ENCODE measurements at regions not wholly inside any gene's neighbourhood (a gene's known extent, or its start where the extent isn't known, plus 50 kb on each side); places are given as distances from the start of the nearest gene placed in this dataset.
"Not testable (repeated sequence)": the region's sequence is repeated elsewhere in the genome, so short reads cannot be mapped to it uniquely, and the experiment has no call there.

DNA sequence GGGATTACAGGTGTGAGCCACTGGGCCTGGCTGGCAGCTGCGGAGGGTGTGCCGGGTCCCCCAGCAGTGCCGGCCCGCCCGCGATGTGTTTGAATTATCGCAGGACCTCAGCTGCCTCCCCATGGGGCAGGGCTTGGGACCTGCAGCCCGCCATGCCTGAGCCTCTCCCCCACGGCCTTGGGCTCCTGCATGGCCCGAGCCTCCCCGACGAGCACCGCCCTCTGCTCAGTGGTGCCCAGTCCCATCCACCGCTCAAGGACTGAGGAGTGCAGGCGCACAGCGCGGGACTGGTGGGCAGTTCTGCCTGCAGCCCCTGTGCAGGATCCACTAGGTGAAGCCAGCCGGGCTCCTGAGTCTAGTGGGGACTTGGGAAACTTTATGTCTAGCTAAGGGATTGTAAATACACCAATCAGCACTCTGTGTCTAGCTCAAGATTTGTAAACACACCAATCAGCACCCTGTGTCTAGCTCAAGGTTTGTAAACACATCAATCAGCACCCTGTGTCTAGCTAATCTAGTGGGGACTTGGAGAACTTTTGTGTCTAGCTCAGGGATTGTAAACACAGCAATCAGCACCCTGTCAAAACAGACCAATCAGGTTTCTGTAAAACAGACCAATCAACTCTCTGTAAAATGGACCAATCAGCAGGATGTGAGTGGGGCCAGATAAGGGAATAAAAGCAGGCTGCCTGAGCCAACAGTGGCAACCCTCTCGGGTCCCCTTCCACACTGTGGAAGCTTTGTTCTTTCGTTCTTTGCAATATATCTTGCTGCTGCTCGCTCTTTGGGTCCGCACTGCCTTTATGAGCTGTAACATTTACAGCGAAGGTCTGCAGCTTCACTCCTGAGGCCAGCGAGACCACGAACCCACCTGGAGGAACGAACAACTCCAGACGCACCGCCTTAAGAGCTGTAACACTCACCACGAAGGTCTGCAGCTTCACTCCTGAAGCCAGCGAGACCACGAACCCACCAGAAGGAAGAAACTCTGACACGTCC is 287.8 kb downstream of the ALG10 start:
- not testable (repeated sequence) for H3K27me3 ChIP-seq (ENCODE audit: control insufficient read depth in 5 of 5, insufficient read depth in 4 of 5, low read length in 5 of 5); H3K36me3 ChIP-seq (ENCODE audit: control insufficient read depth in 5 of 5, insufficient read depth in 5 of 5, low read length in 5 of 5); H3K4me1 ChIP-seq (ENCODE audit: control insufficient read depth in 5 of 5, insufficient read depth in 5 of 5, low read length in 5 of 5); H3K27ac ChIP-seq (ENCODE audit: low read depth, low read length); H3K4me3 ChIP-seq (ENCODE audit: low read depth in 1 of 5, low read length in 5 of 5); H3K9ac ChIP-seq (ENCODE audit: low read length in 5 of 5)
- peaks cover 0 to 37% (median 12%) of the 10 kb centered on the region in 5 donors for H3K9me3 ChIP-seq (ENCODE audit: control insufficient read depth in 5 of 5, low read length in 5 of 5)

DNA sequence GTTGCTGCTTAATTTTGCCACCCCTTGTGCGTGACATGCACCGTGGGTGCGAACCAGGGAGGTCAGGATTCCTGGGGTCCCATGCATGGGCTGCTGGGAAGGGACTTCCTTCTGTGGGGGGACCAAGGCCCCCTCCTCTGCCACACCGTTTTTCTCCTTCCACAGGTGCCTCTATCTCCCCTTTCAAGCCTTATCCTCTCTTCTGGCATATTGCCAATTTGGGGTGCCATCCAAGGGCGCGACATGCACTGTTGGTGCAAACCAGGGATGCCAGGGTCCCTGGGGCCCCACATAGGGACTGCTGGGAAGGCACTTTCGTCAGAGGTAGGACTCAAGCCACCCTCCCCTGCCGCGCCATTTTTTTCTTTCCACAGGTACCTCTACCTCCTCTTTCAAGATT is 289.0 kb downstream of the ALG10 start:
- Histone ChIP-seq H3K9ac (ENCODE audit: low read length in 5 of 5) (no peak overlapping the region), H3K27me3 (ENCODE audit: control insufficient read depth in 5 of 5, insufficient read depth in 4 of 5, low read length in 5 of 5) (no peaks in the 10 kb centered on the region), H3K27ac (ENCODE audit: low read depth, low read length) (no peak overlapping the region), H3K4me1 (ENCODE audit: control insufficient read depth in 5 of 5, insufficient read depth in 5 of 5, low read length in 5 of 5) (no peaks in the 10 kb centered on the region), H3K36me3 (ENCODE audit: control insufficient read depth in 5 of 5, insufficient read depth in 5 of 5, low read length in 5 of 5) (no peaks in the 10 kb centered on the region), H3K4me3 (ENCODE audit: low read depth in 1 of 5, low read length in 5 of 5) (no peak overlapping the region), H3K9me3 (ENCODE audit: control insufficient read depth in 5 of 5, low read length in 5 of 5) (peaks cover 0 to 36% (median 15%) of the 10 kb centered on the region in 5 donors)

DNA sequence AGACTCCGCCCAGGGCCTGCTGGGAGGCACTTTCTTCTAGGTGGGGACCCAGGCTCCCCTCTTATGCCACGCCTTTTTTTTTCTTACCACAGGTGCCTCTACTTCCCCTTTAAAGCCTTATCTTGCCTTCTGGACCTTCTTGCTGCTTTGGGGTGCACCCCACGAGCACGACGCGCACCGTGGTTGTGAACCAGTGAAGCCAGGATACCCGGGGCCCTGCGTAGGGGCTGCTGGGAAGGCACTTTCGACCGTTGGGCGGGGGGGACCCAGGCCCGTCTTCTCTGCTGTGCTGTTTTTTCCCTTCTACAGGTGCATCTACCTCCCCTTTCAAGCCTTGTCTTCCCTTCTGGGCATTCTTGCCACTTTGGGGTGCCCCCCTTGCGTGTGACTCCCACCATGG is 305.4 kb downstream of the ALG10 start:
- peaks cover 0 to 36% (median 26%) of the 10 kb centered on the region in 5 donors for H3K9me3 ChIP-seq (ENCODE audit: control insufficient read depth in 5 of 5, low read length in 5 of 5)
- H3K36me3 ChIP-seq (ENCODE audit: control insufficient read depth in 5 of 5, insufficient read depth in 5 of 5, low read length in 5 of 5) = no peaks in the 10 kb centered on the region
- no peak overlapping the region for H3K27ac ChIP-seq (ENCODE audit: low read depth, low read length)
- peaks cover 0 to 15% (median 3%) of the 10 kb centered on the region in 5 donors for H3K27me3 ChIP-seq (ENCODE audit: control insufficient read depth in 5 of 5, insufficient read depth in 4 of 5, low read length in 5 of 5)
- no peak overlapping the region for H3K4me3 ChIP-seq (ENCODE audit: low read depth in 1 of 5, low read length in 5 of 5)
- H3K4me1 ChIP-seq (ENCODE audit: control insufficient read depth in 5 of 5, insufficient read depth in 5 of 5, low read length in 5 of 5) = no peaks in the 10 kb centered on the region
- no peak overlapping the region for H3K9ac ChIP-seq (ENCODE audit: low read length in 5 of 5)

DNA sequence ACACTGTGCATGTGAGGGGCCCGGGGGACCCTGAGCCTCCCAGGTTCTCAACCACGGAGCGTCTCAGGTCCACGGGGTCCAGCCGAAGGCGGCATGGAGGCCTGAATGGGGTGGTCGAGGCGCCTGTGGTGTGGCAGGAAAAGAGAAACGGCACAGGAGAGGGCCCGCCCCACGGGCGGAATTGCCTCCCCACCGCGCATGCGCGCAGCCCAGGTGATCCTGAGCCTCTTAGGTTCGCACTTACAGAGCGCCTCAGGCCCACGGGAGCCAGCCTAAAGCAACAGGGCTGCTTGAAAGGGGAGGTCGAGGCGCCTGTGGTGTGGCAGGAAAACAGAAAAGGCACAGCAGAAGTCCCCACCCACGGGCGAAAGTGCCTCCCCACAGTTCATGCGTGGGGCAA is 311.0 kb downstream of the ALG10 start:
- Histone ChIP-seq H3K9ac (ENCODE audit: low read length in 5 of 5) (no peak overlapping the region), H3K4me3 (ENCODE audit: low read depth in 1 of 5, low read length in 5 of 5) (no peak overlapping the region), H3K27ac (ENCODE audit: low read depth, low read length) (no peak overlapping the region), H3K27me3 (ENCODE audit: control insufficient read depth in 5 of 5, insufficient read depth in 4 of 5, low read length in 5 of 5) (peaks cover 6 to 24% (median 8%) of the 10 kb centered on the region in 5 donors), H3K36me3 (ENCODE audit: control insufficient read depth in 5 of 5, insufficient read depth in 5 of 5, low read length in 5 of 5) (no peaks in the 10 kb centered on the region), H3K4me1 (ENCODE audit: control insufficient read depth in 5 of 5, insufficient read depth in 5 of 5, low read length in 5 of 5) (no peaks in the 10 kb centered on the region), H3K9me3 (ENCODE audit: control insufficient read depth in 5 of 5, low read length in 5 of 5) (peaks cover 0 to 33% (median 8%) of the 10 kb centered on the region in 5 donors)

- peaks cover 0 to 39% (median 12%) of the 10 kb centered on the region in 5 donors for H3K9me3 ChIP-seq (ENCODE audit: control insufficient read depth in 5 of 5, low read length in 5 of 5)
- H3K4me3 ChIP-seq (ENCODE audit: low read depth in 1 of 5, low read length in 5 of 5) = no peak overlapping the region
- no peak overlapping the region for H3K9ac ChIP-seq (ENCODE audit: low read length in 5 of 5)
- peaks cover 6 to 22% (median 8%) of the 10 kb centered on the region in 5 donors for H3K27me3 ChIP-seq (ENCODE audit: control insufficient read depth in 5 of 5, insufficient read depth in 4 of 5, low read length in 5 of 5)
- H3K36me3 ChIP-seq (ENCODE audit: control insufficient read depth in 5 of 5, insufficient read depth in 5 of 5, low read length in 5 of 5) = no peaks in the 10 kb centered on the region
- no peak overlapping the region for H3K27ac ChIP-seq (ENCODE audit: low read depth, low read length)
- no peaks in the 10 kb centered on the region for H3K4me1 ChIP-seq (ENCODE audit: control insufficient read depth in 5 of 5, insufficient read depth in 5 of 5, low read length in 5 of 5)
These were observed 312.2 kb downstream of the ALG10 start for GRCh38 chr12:34334538-34334937.

GRCh38 chr12:34334953-34335743 is 312.9 kb downstream of the ALG10 start:
- Histone ChIP-seq H3K4me1 (ENCODE audit: control insufficient read depth in 5 of 5, insufficient read depth in 5 of 5, low read length in 5 of 5) (no peaks in the 10 kb centered on the region), H3K27ac (ENCODE audit: low read depth, low read length) (no peak overlapping the region), H3K27me3 (ENCODE audit: control insufficient read depth in 5 of 5, insufficient read depth in 4 of 5, low read length in 5 of 5) (peaks cover 6 to 17% (median 8%) of the 10 kb centered on the region in 5 donors), H3K9ac (ENCODE audit: low read length in 5 of 5) (no peak overlapping the region), H3K4me3 (ENCODE audit: low read depth in 1 of 5, low read length in 5 of 5) (no peak overlapping the region), H3K36me3 (ENCODE audit: control insufficient read depth in 5 of 5, insufficient read depth in 5 of 5, low read length in 5 of 5) (no peaks in the 10 kb centered on the region), H3K9me3 (ENCODE audit: control insufficient read depth in 5 of 5, low read length in 5 of 5) (peaks cover 0 to 40% (median 8%) of the 10 kb centered on the region in 5 donors)

DNA sequence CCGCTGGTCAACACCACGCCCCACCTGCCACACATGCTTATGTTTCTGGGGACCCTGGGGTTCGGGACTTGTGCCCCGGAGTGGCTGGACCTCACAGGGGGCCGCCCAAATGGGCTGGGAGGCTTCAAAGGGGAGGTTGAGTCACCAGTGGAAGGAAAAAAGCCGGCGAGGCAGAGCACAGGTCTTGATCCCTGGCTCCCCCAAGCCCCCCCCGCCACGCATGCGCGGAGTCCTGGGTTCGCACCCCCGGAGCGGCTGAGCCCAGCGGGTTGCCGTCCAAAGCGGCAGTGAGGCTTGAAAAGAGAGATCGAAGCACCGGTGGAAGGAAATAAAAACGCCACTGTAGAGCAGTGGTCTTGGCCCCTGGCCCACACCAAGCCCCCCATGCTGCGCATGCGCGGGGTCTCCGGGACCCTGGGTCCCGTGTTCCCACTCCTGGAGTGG is 313.5 kb downstream of the ALG10 start:
- H3K4me1 ChIP-seq (ENCODE audit: control insufficient read depth in 5 of 5, insufficient read depth in 5 of 5, low read length in 5 of 5) = no peaks in the 10 kb centered on the region
- H3K9me3 ChIP-seq (ENCODE audit: control insufficient read depth in 5 of 5, low read length in 5 of 5) = peaks cover 0 to 41% (median 8%) of the 10 kb centered on the region in 5 donors
- H3K27ac ChIP-seq (ENCODE audit: low read depth, low read length) = no peak overlapping the region
- no peaks in the 10 kb centered on the region for H3K36me3 ChIP-seq (ENCODE audit: control insufficient read depth in 5 of 5, insufficient read depth in 5 of 5, low read length in 5 of 5)
- H3K27me3 ChIP-seq (ENCODE audit: control insufficient read depth in 5 of 5, insufficient read depth in 4 of 5, low read length in 5 of 5) = peaks cover 4 to 19% (median 8%) of the 10 kb centered on the region in 5 donors
- no peak overlapping the region for H3K4me3 ChIP-seq (ENCODE audit: low read depth in 1 of 5, low read length in 5 of 5)
- H3K9ac ChIP-seq (ENCODE audit: low read length in 5 of 5) = no peak overlapping the region

DNA sequence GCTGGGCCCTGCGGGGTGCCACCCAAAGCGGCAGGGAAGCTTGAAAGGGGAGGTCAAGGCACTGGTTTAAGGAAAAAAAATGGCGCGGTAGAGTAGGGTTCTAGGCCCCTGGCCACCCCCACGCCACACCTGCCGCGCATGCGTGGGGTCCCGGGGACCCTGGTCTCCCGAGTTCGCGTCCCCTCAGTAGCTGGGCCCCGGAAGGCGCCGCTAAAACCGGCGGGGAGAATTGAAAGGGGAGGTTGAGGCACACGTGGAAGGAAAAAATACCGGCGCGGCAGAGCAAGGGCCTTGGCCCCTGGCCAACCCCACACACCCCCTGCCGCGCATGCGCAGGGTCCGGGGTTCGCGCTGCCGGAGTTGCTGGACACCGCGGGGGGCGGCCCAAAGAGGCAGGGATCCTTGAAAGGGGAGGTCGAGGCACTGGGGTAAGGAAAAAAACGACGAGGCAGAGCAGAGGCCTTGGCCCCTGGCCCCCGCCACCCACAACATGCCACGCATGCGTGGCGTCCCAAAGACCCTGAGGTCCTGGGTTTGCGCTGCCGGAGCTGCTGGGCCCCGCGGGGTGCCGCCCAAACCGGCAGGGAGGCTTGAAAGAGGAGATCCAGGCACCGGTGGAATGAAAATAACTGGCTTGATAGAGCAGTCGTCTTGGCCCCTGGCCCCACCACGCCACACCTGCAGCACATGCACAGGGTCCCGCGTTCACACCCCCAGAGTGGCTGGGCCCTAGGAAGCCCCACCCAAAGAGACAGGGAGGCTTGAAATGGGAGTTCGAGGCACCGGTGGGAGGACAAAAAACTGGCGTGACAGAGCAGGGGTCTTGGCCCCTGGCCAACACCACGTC is 314.5 kb downstream of the ALG10 start:
- no peak overlapping the region for H3K9ac ChIP-seq (ENCODE audit: low read length in 5 of 5)
- H3K4me1 ChIP-seq (ENCODE audit: control insufficient read depth in 5 of 5, insufficient read depth in 5 of 5, low read length in 5 of 5) = no peaks in the 10 kb centered on the region
- H3K9me3 ChIP-seq (ENCODE audit: control insufficient read depth in 5 of 5, low read length in 5 of 5) = peaks cover 0 to 43% (median 8%) of the 10 kb centered on the region in 5 donors
- no peaks in the 10 kb centered on the region for H3K36me3 ChIP-seq (ENCODE audit: control insufficient read depth in 5 of 5, insufficient read depth in 5 of 5, low read length in 5 of 5)
- H3K27me3 ChIP-seq (ENCODE audit: control insufficient read depth in 5 of 5, insufficient read depth in 4 of 5, low read length in 5 of 5) = peaks cover 4 to 21% (median 8%) of the 10 kb centered on the region in 5 donors
- H3K4me3 ChIP-seq (ENCODE audit: low read depth in 1 of 5, low read length in 5 of 5) = no peak overlapping the region
- no peak overlapping the region for H3K27ac ChIP-seq (ENCODE audit: low read depth, low read length)

DNA sequence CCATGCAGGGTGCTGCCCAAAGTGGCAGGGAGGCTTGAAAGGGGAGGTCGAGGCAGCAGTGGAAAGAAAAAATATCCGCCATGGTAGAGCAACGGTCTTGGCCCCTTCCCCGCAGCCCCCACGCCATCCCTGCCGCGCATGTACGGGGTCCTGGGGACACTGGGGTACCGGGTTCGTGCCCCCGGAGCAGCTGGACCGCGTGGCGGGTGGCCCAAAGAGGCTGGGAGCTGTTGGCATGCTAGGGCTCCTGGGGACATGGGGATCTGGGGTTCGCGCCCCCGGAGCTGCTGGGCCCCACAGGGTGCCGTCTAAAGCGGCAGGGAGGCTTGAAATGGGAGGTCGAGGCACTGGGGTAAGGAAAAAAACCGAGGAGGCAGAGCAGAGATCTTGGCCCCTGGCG is 316.5 kb downstream of the ALG10 start:
- Histone ChIP-seq H3K4me1 (ENCODE audit: control insufficient read depth in 5 of 5, insufficient read depth in 5 of 5, low read length in 5 of 5) (no peaks in the 10 kb centered on the region), H3K4me3 (ENCODE audit: low read depth in 1 of 5, low read length in 5 of 5) (no peak overlapping the region), H3K9ac (ENCODE audit: low read length in 5 of 5) (no peak overlapping the region), H3K36me3 (ENCODE audit: control insufficient read depth in 5 of 5, insufficient read depth in 5 of 5, low read length in 5 of 5) (no peaks in the 10 kb centered on the region), H3K27ac (ENCODE audit: low read depth, low read length) (no peak overlapping the region), H3K9me3 (ENCODE audit: control insufficient read depth in 5 of 5, low read length in 5 of 5) (peaks cover 0 to 37% (median 9%) of the 10 kb centered on the region in 5 donors), H3K27me3 (ENCODE audit: control insufficient read depth in 5 of 5, insufficient read depth in 4 of 5, low read length in 5 of 5) (peaks cover 0 to 9% (median 4%) of the 10 kb centered on the region in 5 donors)
